T-helper 1 cell treated with Interleukin-12 subunit alpha and Interleukin-12 subunit beta and Interleukin-4 antibody, amounts not matched to agents 30 μg/mL and 1 μg/mL, for 36 hours (primary cell): ENCODE measurements at regions not wholly inside any gene's neighbourhood (a gene's known extent, or its start where the extent isn't known, plus 50 kb on each side); places are given as distances from the start of the nearest gene placed in this dataset.

Source experiments
- H3K27ac Mint-ChIP-seq: one replicate; pipeline ENCODE4 v1.8.0; 2021; ENCODE audit warnings: mild to moderate bottlenecking, mixed read lengths
- H3K27me3 Mint-ChIP-seq: one replicate; pipeline ENCODE4 v1.8.0; 2021; ENCODE audit warnings: low read depth, mixed read lengths
- H3K36me3 Mint-ChIP-seq: one replicate; pipeline ENCODE4 v1.8.0; 2021; ENCODE audit warnings: low read depth, mixed read lengths
- H3K4me1 Mint-ChIP-seq: one replicate; pipeline ENCODE4 v1.8.0; 2021; ENCODE audit warnings: low read depth, mixed read lengths
- H3K4me3 Mint-ChIP-seq: one replicate; pipeline ENCODE4 v1.8.0; 2021; ENCODE audit warnings: mild to moderate bottlenecking, moderate library complexity, mixed read lengths
- H3K9me3 Mint-ChIP-seq: one replicate; pipeline ENCODE4 v1.8.0; 2021; ENCODE audit warnings: mixed read lengths

DNA sequence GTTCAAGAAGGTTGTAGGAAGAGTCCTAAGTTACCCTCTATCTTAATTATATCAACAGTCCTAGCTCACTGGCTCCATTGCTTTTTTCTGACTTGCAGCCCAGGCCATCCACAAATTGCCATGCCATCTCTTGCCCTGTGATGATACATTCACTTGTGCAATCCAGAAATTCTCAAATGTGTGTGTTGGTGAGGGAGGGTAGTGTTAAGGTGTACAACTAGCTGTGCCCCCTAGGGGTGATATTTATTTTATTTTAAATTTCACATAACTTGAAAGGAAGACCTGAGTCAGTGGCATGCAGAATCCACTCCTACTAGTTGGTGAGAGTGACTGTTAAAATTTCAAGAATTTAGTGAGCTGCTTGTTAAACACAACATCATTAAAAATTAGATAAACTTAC lies 156.1 kb upstream of the ANKRD28 start:
- Mint-ChIP-seq H3K4me3 (no peak overlapping the region), H3K9me3 (no peaks in the 10 kb centered on the region), H3K27ac (no peak overlapping the region), H3K36me3 (no peaks in the 10 kb centered on the region), H3K4me1 (no peaks in the 10 kb centered on the region), H3K27me3 (peaks cover 7% of the 10 kb centered on the region)

GRCh38 chr3:15955968-15956367 lies 158.2 kb upstream of the ANKRD28 start:
- H3K27ac Mint-ChIP-seq, result no peak overlapping the region

DNA sequence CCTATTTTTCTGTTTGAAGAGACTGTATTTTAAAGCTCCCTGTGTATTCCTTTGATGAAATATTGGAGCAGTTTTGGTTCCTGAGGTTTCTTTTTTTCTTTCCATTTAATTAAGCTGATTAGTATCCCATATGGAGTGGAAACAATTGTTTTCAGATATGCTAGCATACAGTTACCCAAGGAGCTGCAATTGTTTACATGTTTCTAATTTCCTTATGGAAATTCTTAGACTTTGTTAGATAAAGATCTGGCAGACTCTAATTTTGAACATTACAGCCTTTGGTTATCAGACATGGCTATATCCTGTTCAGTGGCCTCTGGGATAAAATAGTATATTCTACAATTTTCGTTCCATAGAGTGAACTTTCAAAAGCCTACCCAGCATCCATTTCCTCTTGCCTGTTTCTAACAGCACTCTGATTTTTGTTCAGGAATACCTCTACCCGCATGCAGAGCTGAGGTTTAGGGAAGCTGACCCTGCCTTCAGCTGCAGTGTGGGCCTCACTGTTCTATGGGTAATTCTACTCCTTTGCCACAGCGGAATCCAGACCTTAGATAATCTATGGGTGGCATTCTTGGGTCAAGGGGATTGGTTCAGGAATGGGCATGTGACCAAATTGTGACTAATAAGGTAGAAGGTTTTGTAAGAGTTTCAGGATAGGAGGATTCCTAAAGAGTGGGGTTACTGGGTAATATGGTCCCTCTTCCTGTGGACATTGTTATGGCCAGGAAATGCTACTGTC lies 161.1 kb upstream of the ANKRD28 start:
- Mint-ChIP-seq H3K36me3 (no peaks in the 10 kb centered on the region), H3K27ac (no peak overlapping the region), H3K9me3 (no peaks in the 10 kb centered on the region), H3K4me1 (no peaks in the 10 kb centered on the region), H3K27me3 (peaks cover 17% of the 10 kb centered on the region), H3K4me3 (no peak overlapping the region)

More at GRCh38 chr3:15955968-15956367, 158.2 kb upstream of the ANKRD28 start:
- Mint-ChIP-seq H3K9me3 (no peaks in the 10 kb centered on the region), H3K27me3 (peaks cover 7% of the 10 kb centered on the region), H3K4me1 (no peaks in the 10 kb centered on the region), H3K4me3 (no peak overlapping the region), H3K36me3 (no peaks in the 10 kb centered on the region)

DNA sequence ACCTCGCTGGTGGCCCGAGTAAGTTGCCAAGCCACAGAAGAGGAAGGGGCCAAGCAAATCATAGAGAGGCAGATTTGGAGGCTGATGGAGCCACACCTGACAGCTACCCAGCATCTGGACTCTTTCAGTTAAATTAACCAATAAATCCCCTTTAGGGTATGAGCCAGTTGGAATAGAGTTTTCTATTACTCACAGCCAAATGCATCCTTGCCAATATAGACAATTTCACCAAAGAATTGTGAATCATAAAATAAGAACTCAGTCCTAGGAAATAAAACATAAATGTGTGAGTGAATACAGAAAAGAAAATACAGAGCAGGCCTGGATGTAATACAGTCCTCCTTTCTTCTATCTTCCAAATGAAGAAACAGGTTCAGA lies 161.6 kb upstream of the ANKRD28 start:
- Mint-ChIP-seq H3K9me3 (no peaks in the 10 kb centered on the region), H3K27ac (no peak overlapping the region), H3K36me3 (no peaks in the 10 kb centered on the region), H3K27me3 (peaks cover 20% of the 10 kb centered on the region), H3K4me1 (no peaks in the 10 kb centered on the region), H3K4me3 (no peak overlapping the region)

GRCh38 chr3:15964605-15965442 lies 167.0 kb upstream of the ANKRD28 start:
- peaks cover 14% of the 10 kb centered on the region for H3K27me3 Mint-ChIP-seq
- H3K4me3 Mint-ChIP-seq, result no peak overlapping the region
- H3K4me1 Mint-ChIP-seq, result no peaks in the 10 kb centered on the region
- H3K27ac Mint-ChIP-seq, result no peak overlapping the region
- no peaks in the 10 kb centered on the region for H3K36me3 Mint-ChIP-seq
- H3K9me3 Mint-ChIP-seq, result no peaks in the 10 kb centered on the region

GRCh38 chr3:15967577-15967976 lies 169.8 kb upstream of the ANKRD28 start:
- no peaks in the 10 kb centered on the region for H3K4me1 Mint-ChIP-seq
- H3K36me3 Mint-ChIP-seq, result no peaks in the 10 kb centered on the region
- no peak overlapping the region for H3K4me3 Mint-ChIP-seq
- H3K27ac Mint-ChIP-seq, result no peak overlapping the region
- peaks cover 9% of the 10 kb centered on the region for H3K27me3 Mint-ChIP-seq
- no peaks in the 10 kb centered on the region for H3K9me3 Mint-ChIP-seq

DNA sequence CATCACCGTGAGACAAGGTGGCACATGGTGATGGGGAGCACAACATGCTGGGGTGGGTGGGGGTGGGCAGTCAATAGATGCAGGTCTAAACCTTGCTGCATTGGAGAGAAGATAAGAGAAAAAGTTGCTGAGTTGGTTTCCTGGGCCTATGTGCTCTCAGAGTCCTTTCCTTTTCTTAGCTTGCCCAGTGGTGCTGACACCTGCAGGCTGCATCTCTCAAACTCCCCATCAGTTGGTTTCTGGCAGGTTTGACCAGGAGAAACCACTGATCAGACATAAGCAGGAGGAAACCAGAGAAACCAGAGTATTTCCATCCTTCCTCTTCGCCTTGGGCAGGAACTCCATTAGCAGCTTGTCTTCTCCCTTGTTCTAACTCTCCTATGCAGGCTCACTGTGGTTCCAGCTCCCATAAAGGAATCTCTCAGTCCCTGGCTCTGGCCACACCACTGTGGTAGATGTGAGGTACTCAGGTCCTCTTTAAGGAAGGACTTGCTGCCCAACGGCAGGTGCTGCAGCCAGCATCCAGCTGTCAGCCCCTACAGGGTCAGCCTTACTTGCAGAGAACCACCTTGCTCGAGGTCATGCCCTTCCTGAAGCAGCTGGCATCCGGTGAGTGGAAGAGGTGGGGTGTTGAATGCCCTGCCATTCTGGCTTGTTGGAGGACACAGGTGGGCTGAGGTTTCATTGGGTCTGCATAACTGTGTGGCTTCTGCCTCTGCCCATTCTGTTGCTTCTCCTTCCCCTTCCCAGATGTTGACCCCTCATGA lies 172.3 kb upstream of the ANKRD28 start:
- Mint-ChIP-seq H3K27ac (no peak overlapping the region), H3K36me3 (no peaks in the 10 kb centered on the region), H3K4me1 (no peaks in the 10 kb centered on the region), H3K27me3 (no peaks in the 10 kb centered on the region), H3K4me3 (no peak overlapping the region), H3K9me3 (no peaks in the 10 kb centered on the region)

GRCh38 chr3:15973414-15973813 lies 175.6 kb upstream of the ANKRD28 start:
- no peak overlapping the region for H3K4me3 Mint-ChIP-seq
- no peaks in the 10 kb centered on the region for H3K27me3 Mint-ChIP-seq
- no peak overlapping the region for H3K27ac Mint-ChIP-seq
- H3K9me3 Mint-ChIP-seq, result no peaks in the 10 kb centered on the region
- H3K36me3 Mint-ChIP-seq, result no peaks in the 10 kb centered on the region
- H3K4me1 Mint-ChIP-seq, result no peaks in the 10 kb centered on the region

DNA sequence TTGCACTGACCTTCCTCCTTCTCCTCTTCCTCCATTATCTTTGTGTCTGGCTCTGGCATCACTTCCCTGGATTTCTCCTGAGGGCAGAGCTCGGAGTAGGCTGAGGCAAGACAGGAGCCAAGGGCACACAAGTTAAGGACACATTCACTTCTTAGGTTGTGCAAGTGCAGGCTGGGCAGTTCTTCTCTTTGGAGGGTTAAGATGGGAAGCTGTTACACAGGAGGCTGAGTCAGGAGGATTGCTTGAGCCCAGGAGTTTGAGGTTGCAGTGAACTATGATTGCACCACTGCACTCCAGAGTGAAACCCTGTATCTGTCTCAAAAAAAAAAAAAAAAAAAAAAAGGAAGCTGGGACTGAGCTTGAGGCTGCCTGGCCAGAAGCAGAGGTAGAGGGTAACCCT lies 176.2 kb upstream of the ANKRD28 start:
- Mint-ChIP-seq H3K4me3 (no peak overlapping the region), H3K27me3 (no peaks in the 10 kb centered on the region), H3K9me3 (no peaks in the 10 kb centered on the region), H3K27ac (no peak overlapping the region), H3K36me3 (no peaks in the 10 kb centered on the region), H3K4me1 (no peaks in the 10 kb centered on the region)

- Mint-ChIP-seq H3K4me1 (no peaks in the 10 kb centered on the region), H3K4me3 (no peak overlapping the region), H3K27me3 (no peaks in the 10 kb centered on the region), H3K9me3 (peaks cover 6% of the 10 kb centered on the region), H3K36me3 (no peaks in the 10 kb centered on the region), H3K27ac (no peak overlapping the region)
Observed at GRCh38 chr3:15974647-15975046, 176.9 kb upstream of the ANKRD28 start.

DNA sequence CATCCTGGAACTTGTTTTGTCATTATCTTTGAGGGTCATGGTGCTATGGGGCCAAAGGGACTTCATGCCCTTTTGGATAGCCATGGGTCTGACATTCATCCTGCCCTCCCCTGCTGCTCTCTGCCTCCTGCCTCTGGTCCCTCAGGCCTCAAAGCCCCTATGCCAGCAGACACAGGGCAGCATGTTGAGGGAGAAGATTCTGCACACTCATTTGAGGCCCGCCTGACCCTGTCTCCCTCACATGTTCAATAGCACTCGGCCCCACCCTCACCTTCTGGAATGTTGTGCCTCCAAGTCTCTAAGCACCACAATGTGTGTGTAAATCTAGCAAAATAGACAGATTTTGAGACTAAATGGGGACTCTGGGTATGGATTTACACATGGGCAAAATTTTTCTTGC lies 178.7 kb upstream of the ANKRD28 start:
- Mint-ChIP-seq H3K9me3 (peaks cover 6% of the 10 kb centered on the region), H3K4me1 (no peaks in the 10 kb centered on the region), H3K27me3 (no peaks in the 10 kb centered on the region), H3K27ac (no peak overlapping the region), H3K4me3 (no peak overlapping the region), H3K36me3 (no peaks in the 10 kb centered on the region)

GRCh38 chr3:15977090-15977489 lies 179.3 kb upstream of the ANKRD28 start:
- no peaks in the 10 kb centered on the region for H3K4me1 Mint-ChIP-seq
- H3K4me3 Mint-ChIP-seq, result no peak overlapping the region
- H3K27me3 Mint-ChIP-seq, result no peaks in the 10 kb centered on the region
- H3K27ac Mint-ChIP-seq, result no peak overlapping the region
- H3K9me3 Mint-ChIP-seq, result peaks cover 6% of the 10 kb centered on the region
- no peaks in the 10 kb centered on the region for H3K36me3 Mint-ChIP-seq

DNA sequence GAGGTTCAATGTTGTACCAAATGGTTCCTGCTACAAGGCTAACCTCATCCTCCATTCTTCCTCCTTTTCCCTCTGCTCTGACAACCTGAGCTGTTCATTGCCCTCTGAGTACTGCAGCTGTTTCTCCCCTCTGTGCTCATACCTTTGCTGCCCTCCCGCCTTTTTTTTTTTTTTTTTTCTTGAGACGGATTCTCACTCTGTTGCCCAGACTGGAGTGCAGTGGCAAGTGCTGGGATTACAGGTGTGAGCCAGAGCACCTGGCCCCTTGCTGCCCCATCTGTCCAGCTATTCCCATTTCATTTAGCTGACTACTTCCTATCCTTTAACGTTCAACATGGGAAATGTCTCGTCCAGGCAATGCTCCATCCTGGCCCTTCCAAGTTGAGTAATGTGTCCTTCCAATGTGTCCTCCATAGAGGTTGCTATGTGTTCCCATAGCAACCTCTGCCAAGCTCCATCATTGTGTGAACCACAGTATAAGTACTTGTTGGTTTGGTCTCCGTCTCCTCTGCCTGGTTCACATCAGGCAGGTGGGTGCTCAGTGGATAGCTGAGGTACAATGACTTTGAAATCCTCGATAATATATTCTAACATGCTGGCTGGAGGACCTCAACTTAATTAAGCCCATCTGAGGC lies 179.9 kb upstream of the ANKRD28 start:
- no peaks in the 10 kb centered on the region for H3K4me1 Mint-ChIP-seq
- no peak overlapping the region for H3K27ac Mint-ChIP-seq
- peaks cover 6% of the 10 kb centered on the region for H3K9me3 Mint-ChIP-seq
- H3K27me3 Mint-ChIP-seq, result no peaks in the 10 kb centered on the region
- no peaks in the 10 kb centered on the region for H3K36me3 Mint-ChIP-seq
- no peak overlapping the region for H3K4me3 Mint-ChIP-seq

GRCh38 chr3:15978801-15979200 lies 181.0 kb upstream of the ANKRD28 start:
- Mint-ChIP-seq H3K9me3 (peaks cover 6% of the 10 kb centered on the region), H3K36me3 (no peaks in the 10 kb centered on the region), H3K4me3 (no peak overlapping the region), H3K27me3 (peaks cover under 1% of the 10 kb centered on the region), H3K27ac (no peak overlapping the region), H3K4me1 (no peaks in the 10 kb centered on the region)
